Common myeloid progenitor, CD34-positive (primary cell): ENCODE measurements at regions not wholly inside any gene's neighbourhood (a gene's known extent, or its start where the extent isn't known, plus 50 kb on each side); places are given as distances from the start of the nearest gene placed in this dataset.

ENCODE experiments used
- CTCF ChIA-PET: fragments of 350-600 bp; sonication (Branson Sonifier 250); formaldehyde crosslinking; loops from one replicate; lab custom pipeline; 2021; ENCODE audit warnings: antibody characterized with exemption; lab: Charles Lee
- POLR2A ChIA-PET: fragments of 350-600 bp; sonication (Branson Sonifier 250); formaldehyde crosslinking; loops from one replicate; lab custom pipeline; 2021; ENCODE audit warnings: antibody characterized with exemption; lab: Charles Lee
- DNase-seq, 3 donors: peaks; one replicate each; pipeline versions ENCODE4 v3.0.0 to v3.0.0-alpha.2; 2013
- H3K27ac ChIP-seq, 2 experiments: 1 replicate in 1 of 2; 2 replicates in 1 of 2; pipeline ENCODE4 v1.7.0; 2013; ENCODE audit warnings: inconsistent platforms in 2 of 2, low read length in 2 of 2, mild to moderate bottlenecking in 2 of 2, low read depth in 1 of 2, moderate library complexity in 1 of 2; ENCODE audit not compliant: severe bottlenecking in 2 of 2, insufficient read depth in 1 of 2, poor library complexity in 1 of 2
- H3K27me3 ChIP-seq, 5 experiments: replicated peaks in 2 of 5; 1 replicate in 3 of 5; 2 replicates in 2 of 5; pipeline versions ENCODE4 v1.6.1 to v1.7.0; 2013; ENCODE audit warnings: low read length in 4 of 5, mild to moderate bottlenecking in 2 of 5, moderate library complexity in 2 of 5, inconsistent platforms in 1 of 5; ENCODE audit not compliant: insufficient read depth in 5 of 5, control insufficient read depth in 4 of 5
- H3K36me3 ChIP-seq, 4 experiments: 1 replicate in 2 of 4; 2 replicates in 2 of 4; pipeline versions ENCODE4 v1.6.1 to v1.7.0; 2013; ENCODE audit warnings: low read length in 3 of 4, control low read depth in 1 of 4, mild to moderate bottlenecking in 1 of 4; ENCODE audit not compliant: control insufficient read depth in 4 of 4, insufficient read depth in 4 of 4
- H3K4me1 ChIP-seq, 4 experiments: 1 replicate in 3 of 4; 2 replicates in 1 of 4; pipeline versions ENCODE4 v1.6.1 to v1.7.1; 2013; ENCODE audit warnings: low read length in 3 of 4, mild to moderate bottlenecking in 3 of 4, control low read depth in 1 of 4, inconsistent platforms in 1 of 4, moderate library complexity in 1 of 4; ENCODE audit not compliant: control insufficient read depth in 4 of 4, insufficient read depth in 4 of 4; ENCODE audit errors: control extremely low read depth in 1 of 4
- H3K4me3 ChIP-seq, 7 experiments: 1 replicate in 4 of 7; 2 replicates in 3 of 7; pipeline versions ENCODE4 v1.5.1 to v1.7.0; 2013; ENCODE audit warnings: mild to moderate bottlenecking in 7 of 7, low read length in 6 of 7, moderate library complexity in 6 of 7, inconsistent platforms in 2 of 7, low read depth in 2 of 7, control low read depth in 1 of 7; ENCODE audit not compliant: insufficient read depth in 4 of 7, control insufficient read depth in 1 of 7; ENCODE audit errors: extremely low read depth in 1 of 7
- H3K9me3 ChIP-seq, 5 experiments: 1 replicate in 4 of 5; 2 replicates in 1 of 5; pipeline versions ENCODE4 v1.6.1 to v1.7.1; 2013; ENCODE audit warnings: low read length in 4 of 5, mild to moderate bottlenecking in 2 of 5, inconsistent platforms in 1 of 5, low read depth in 1 of 5, moderate library complexity in 1 of 5; ENCODE audit not compliant: control insufficient read depth in 4 of 5, insufficient read depth in 2 of 5; ENCODE audit errors: control extremely low read depth in 1 of 5
- WGBS: methylation state at CpG from one replicate; pipeline ENCODE4 v1.1.5; 2013; ENCODE audit not compliant: insufficient coverage; 5-methylcytosine and 5-hydroxymethylcytosine counted together

DNA sequence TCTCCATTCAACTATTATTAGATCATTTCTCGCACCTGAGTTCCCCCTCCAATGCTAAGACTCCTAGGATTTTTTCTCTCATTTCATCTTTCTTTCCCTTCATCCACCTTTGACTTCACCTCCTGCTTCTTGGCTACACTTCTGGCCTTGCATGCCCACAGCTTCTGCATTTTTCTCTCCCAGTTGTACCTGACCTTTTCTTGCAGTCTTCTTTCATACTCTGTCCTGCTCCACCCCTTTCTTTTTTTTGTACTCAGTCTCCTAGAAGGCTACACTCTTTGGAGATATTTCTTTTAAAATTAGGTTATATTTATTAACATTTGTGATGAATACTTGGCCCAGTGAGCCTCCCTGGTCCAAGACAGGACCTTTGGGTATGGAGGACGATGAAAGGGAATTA lies 190.4 kb downstream of the DEPDC1B start:
- WGBS, result 100% methylated on average over 1 of the region's 2 CpGs

DNA sequence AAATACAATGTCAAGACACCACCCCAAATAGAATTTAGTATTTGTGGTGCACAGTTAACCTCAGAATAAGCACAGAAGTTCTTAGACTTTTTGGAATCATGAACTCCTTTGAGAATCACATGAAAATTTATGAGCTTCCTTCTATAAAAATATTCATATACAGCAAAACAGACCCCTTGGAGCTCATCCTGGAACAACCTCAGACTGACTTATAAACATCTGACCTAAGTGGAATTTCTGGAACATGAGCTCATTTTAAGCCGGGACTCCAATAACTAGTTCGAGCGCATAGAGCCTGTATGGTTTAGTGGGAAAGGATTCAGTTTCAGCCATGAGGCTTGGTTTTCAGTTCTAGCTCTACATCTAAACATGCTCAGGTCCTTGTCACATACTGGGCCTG lies 192.3 kb downstream of the DEPDC1B start:
- Histone ChIP-seq H3K36me3 (no peaks in the 10 kb centered on the region), H3K4me3 (no peak overlapping the region), H3K9me3 (no peaks in the 10 kb centered on the region), H3K27ac (no peak overlapping the region), H3K27me3 (no peaks in the 10 kb centered on the region), H3K4me1 (no peaks in the 10 kb centered on the region)
- CTCF ChIA-PET, result interaction anchor here (0.7 to 2.2 kb wide), 2 partner anchors 8 to 227 kb away, joined by 3 to 6 read pairs; no protein-coding TSS in a partner anchor
- POLR2A ChIA-PET, result no interaction called here
- DNase-seq, result no peak
- WGBS, result no CpG with 5 or more reads among the region's 3 CpGs

More for the DNA sequence above, 190.4 kb downstream of the DEPDC1B start:
- no peaks in the 10 kb centered on the region for H3K27me3 ChIP-seq
- DNase-seq, result no peak
- ChIA-PET POLR2A (no interaction called here), CTCF (interaction anchor here (1.2 kb wide), 1 partner anchor 13 kb away, joined by 3 read pairs; no protein-coding TSS in a partner anchor)
- H3K27ac ChIP-seq, result no peak overlapping the region
- no peaks in the 10 kb centered on the region for H3K36me3 ChIP-seq
- no peak overlapping the region for H3K4me3 ChIP-seq
- no peaks in the 10 kb centered on the region for H3K9me3 ChIP-seq
- H3K4me1 ChIP-seq, result no peaks in the 10 kb centered on the region

GRCh38 chr5:60505373-60506171 lies 194.4 kb downstream of the DEPDC1B start:
- 100% methylated on average over 3 of the region's 7 CpGs for WGBS
- H3K4me3 ChIP-seq, result no peak overlapping the region
- no peak for DNase-seq
- H3K36me3 ChIP-seq, result no peaks in the 10 kb centered on the region
- H3K27me3 ChIP-seq, result no peaks in the 10 kb centered on the region
- H3K9me3 ChIP-seq, result no peaks in the 10 kb centered on the region
- no peaks in the 10 kb centered on the region for H3K4me1 ChIP-seq
- CTCF ChIA-PET, result no interaction called here
- no peak overlapping the region for H3K27ac ChIP-seq
- POLR2A ChIA-PET, result no interaction called here

- WGBS, result no CpG with 5 or more reads among the region's 2 CpGs
These were observed 195.6 kb downstream of the DEPDC1B start for GRCh38 chr5:60504342-60504741.

DNA sequence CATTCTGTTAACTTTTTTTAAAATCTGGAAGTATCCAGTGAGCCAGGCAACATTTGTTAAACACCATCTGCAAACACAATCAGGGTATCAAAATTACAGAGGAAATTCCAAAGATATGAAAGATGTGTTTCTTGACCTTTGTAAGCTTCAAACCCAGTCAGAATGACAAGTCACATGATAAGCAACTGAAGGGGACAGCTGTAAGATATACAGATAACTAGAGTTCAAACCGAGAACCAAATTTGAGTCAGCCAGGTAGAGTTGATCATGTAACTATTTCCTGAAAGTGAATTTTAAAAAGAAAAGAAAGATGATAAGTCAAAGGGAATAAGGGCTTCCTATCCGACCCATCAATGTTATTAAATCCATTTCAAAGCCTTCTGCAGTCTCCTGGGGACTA lies 196.2 kb downstream of the DEPDC1B start:
- H3K27ac ChIP-seq, result no peak overlapping the region
- ChIA-PET CTCF (interaction anchor here (0.7 kb wide), 1 partner anchor 106 kb away, joined by 3 read pairs; no protein-coding TSS in a partner anchor), POLR2A (no interaction called here)
- no peak overlapping the region for H3K4me3 ChIP-seq
- H3K27me3 ChIP-seq, result no peaks in the 10 kb centered on the region
- 100% methylated on average over 1 of the region's 2 CpGs for WGBS
- H3K9me3 ChIP-seq, result no peaks in the 10 kb centered on the region
- H3K4me1 ChIP-seq, result no peaks in the 10 kb centered on the region
- H3K36me3 ChIP-seq, result no peaks in the 10 kb centered on the region
- no peak for DNase-seq

More at GRCh38 chr5:60504342-60504741, 195.6 kb downstream of the DEPDC1B start:
- CTCF ChIA-PET, result interaction anchor here (0.7 to 0.9 kb wide), 2 partner anchors 18 to 106 kb away, joined by 3 read pairs; no protein-coding TSS in a partner anchor
- no peak overlapping the region for H3K4me3 ChIP-seq
- no peaks in the 10 kb centered on the region for H3K36me3 ChIP-seq
- H3K27ac ChIP-seq, result no peak overlapping the region
- H3K4me1 ChIP-seq, result no peaks in the 10 kb centered on the region
- no peaks in the 10 kb centered on the region for H3K9me3 ChIP-seq
- DNase-seq, result no peak
- no peaks in the 10 kb centered on the region for H3K27me3 ChIP-seq
- POLR2A ChIA-PET, result interaction anchor here (0.6 kb wide), 1 partner anchor 136 kb away, joined by 3 read pairs; no protein-coding TSS in a partner anchor

DNA sequence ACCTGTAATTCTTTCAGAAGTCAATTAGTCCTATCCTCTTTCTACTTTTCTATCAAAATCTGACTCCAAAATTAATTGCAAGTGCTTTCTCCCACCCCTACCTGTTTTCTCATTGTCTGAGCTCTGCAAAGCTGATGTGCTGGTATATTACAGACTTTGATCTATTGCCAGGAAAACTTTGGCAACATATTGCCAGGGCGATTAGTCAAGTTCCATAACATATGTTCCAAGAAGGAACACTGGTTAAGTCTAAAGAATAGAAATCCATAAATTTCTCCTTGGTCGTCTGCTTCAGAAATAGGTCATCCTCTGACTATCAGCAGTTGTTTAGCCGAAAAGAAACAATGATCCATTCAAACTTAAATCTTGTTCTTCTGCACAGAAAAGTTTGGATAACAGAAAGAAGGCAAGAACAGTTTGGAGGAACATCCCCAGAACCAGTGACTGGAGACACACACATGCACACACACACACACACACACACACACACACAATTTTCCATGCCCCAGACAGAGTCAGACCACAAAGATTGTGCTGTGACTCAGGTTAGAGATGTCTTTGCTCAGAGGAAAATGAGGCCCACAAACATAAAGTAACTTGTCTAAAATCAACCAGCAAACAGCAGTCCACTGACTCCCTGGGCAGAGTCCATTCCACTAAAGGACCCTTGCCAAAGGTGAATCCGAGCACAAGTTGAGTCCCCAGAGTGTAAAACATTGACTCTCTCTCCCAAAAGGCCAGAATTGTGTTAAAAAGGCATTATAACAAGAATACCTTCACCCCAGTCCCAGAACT lies 202.1 kb downstream of the DEPDC1B start:
- H3K27ac ChIP-seq, result no peak overlapping the region
- peaks cover 0 to 2% (median 0%) of the 10 kb centered on the region in 4 experiments for H3K4me1 ChIP-seq
- H3K27me3 ChIP-seq, result no peaks in the 10 kb centered on the region
- 100% methylated on average over 2 of the region's 4 CpGs for WGBS
- H3K9me3 ChIP-seq, result no peaks in the 10 kb centered on the region
- no peak overlapping the region for H3K4me3 ChIP-seq
- ChIA-PET CTCF (interaction anchor here (1.2 kb wide), 1 partner anchor 10 kb away, joined by 3 read pairs; no protein-coding TSS in a partner anchor), POLR2A (no interaction called here)
- H3K36me3 ChIP-seq, result no peaks in the 10 kb centered on the region
- DNase-seq, result no peak
